NCI-H2196 (cell line): ENCODE measurements at regions not wholly inside any gene's neighbourhood (a gene's known extent, or its start where the extent isn't known, plus 50 kb on each side); places are given as distances from the start of the nearest gene placed in this dataset.

ENCODE experiments used
- DNase-seq: peaks from one replicate; lab custom pipeline; 2025; ENCODE audit not compliant: unreplicated experiment; lab: John Stamatoyannopoulos, UW

DNA sequence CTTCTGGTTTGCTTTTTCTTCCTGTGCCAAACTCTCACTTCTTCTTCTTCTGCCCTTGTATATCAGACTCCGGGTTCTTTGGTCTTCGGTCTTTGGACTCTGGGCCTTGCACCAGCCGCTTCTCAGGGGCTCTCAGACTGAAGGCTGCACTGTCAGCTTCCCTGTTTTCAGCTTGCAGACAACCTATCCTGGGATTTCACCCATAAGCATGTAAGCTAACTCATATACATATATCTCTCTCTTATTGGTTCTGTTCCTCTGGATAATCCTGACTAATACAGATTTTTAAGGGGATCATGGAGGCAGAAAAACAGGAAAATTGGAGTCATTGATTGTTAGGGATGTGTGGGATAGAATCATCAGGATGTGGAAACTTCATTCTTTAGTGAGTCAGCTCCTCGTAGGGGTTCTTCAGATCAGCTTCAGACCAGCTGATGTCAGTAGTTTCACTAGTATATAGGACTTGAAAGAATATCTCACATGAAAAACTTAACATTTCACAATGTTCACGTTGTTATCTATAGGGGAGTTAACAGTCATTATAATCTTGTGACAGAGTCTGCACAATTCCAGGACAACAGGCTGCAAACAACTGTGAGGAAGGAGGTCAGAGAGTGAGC lies 102.9 kb downstream of the RASSF9 start:
- DNase-seq, result no peak

DNA sequence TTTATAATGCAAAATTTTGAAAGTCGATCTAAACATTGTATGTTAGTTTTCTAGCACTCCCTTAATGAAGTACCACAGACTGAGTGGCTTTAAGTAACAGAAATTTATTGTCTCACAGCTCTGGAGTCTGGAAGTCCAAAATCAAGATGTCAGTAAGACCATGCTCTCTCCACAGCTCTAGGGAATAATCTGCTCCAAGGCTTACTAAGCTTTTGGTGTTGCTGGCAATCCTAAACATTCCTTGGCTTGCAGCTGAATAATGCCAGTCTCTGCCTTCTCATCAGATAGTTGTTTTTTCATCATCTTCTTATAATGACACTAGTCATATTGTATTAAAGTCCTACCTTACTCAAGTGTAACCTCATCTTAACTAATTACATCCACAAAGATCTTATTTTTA lies 102.2 kb downstream of the RASSF9 start:
- DNase-seq, result no peak

DNA sequence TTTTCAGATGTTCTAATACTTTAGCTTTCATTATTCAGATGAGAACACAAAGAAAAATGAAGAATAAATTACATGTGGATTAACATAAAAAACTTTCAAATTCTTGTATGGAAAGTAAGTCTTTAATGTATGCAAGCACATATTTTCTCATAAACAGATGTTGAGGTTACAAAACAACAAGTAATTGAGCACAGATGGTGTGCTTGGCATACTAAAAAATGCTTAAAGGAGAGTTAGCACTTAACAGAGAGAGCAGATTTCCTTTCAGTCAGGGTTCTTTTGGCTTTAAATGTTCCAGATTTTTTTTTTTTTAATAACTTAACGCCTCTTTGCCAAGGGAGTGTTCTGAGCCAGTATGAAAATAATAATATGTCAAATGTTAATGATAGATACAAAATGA lies 96.0 kb downstream of the RASSF9 start:
- DNase-seq, result no peak

DNA sequence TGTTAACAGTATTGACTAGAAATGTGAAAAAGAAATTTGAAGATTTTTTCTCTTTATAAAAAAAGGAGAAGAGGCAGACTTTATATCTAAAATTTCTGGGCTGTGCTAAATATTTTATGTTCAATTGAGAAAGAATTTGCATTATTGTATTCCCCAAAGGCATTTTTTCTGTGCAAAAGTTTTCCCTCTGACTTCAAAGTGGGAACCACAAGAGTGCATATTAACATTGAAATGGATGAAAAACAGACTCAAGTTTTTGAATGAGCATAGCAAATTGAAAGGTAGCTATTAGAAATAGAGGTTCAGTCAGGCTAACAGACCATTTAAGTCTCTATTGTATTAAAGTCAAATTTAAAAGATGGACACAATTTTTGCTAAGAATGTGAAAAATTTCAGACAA lies 95.2 kb downstream of the RASSF9 start:
- DNase-seq, result no peak

DNA sequence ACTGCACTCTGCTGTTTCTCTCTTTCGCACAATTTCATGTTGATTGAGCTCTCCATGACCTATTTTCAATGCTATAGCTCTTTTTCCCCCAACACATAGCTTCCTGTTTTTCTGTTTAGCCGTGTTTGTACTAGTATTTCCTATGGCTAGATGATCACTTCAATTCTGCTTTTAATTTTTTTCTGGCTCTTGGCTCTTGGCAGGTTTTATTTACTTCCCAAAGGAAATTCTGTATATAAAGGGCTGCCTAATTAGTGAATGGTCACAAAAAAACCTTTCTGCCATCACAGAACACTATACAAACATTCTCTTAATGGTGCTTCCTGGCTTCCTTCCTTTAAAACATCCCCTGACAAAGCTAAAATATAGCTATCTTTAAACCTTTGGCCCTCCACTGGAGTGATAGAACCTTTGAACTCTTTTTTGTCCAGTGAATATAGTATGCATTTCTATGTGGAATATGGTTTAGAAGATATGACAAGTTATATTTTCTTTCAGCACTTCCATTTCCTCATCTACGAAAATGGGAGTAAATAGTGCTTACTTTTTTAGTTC lies 88.2 kb downstream of the RASSF9 start:
- DNase-seq, result no peak
